ENCODE measurements at regions not wholly inside any gene's neighbourhood (a gene's known extent, or its start where the extent isn't known, plus 50 kb on each side); places are given as distances from the start of the nearest gene placed in this dataset.
A peak's percentile ranks its signal among the peaks of the same experiment; 100 is the strongest.

GRCh38 chr4:13705521-13706041 is 78.1 kb upstream of the BOD1L1 start (continued):
- no peak for TF ChIP-seq KDM4A (IDR thresholded peaks at IDR 0.05; ENCODE audit: low read depth, low read length, severe bottlenecking)

- Histone ChIP-seq H3K18ac (ENCODE audit: extremely low read depth, low read length) (no peak overlapping the region), H3K23me2 (ENCODE audit: low read depth, low read length) (no peaks in the 10 kb centered on the region), H3K23ac (ENCODE audit: insufficient read length) (no peak overlapping the region), H4K8ac (ENCODE audit: extremely low read depth, insufficient read depth, low read length) (no peak overlapping the region), H3K27ac (ENCODE audit: low read depth, low read length) (no peak overlapping the region), H3K27me3 (replicated peaks in 1 of 4; ENCODE audit: control insufficient read depth in 3 of 4, extremely low read depth in 1 of 4, insufficient read depth in 3 of 4, low read length in 3 of 4) (no peaks in the 10 kb centered on the region), H3K9me3 (ENCODE audit: insufficient read depth in 2 of 2, low read depth in 1 of 2, low read length in 1 of 2) (no peaks in the 10 kb centered on the region), H4K91ac (replicated peaks; ENCODE audit: insufficient read length, low read length) (no peak overlapping the region), H3K36me3 (ENCODE audit: control insufficient read depth in 2 of 4, insufficient read depth in 4 of 4, low read length in 3 of 4) (no peaks in the 10 kb centered on the region), H2BK5ac (ENCODE audit: low read depth, low read length) (no peak overlapping the region), H3K4ac (replicated peaks; ENCODE audit: insufficient read length, low read depth, low read length) (no peak overlapping the region), H2AFZ (ENCODE audit: low read length) (0 out of 2 replicates have a peak overlapping the region, but pooled peaks have one; percentile 56), H3K14ac (ENCODE audit: insufficient read length) (no peak overlapping the region), H3K79me1 (ENCODE audit: low read depth, low read length) (no peaks in the 10 kb centered on the region), H3K9ac (replicated peaks in 1 of 4; ENCODE audit: extremely low read depth in 1 of 4, low read depth in 3 of 4, low read length in 3 of 4) (no peak overlapping the region), H3K4me3 (ENCODE audit: extremely low read depth in 1 of 4, insufficient read depth in 2 of 4, low read depth in 3 of 4, low read length in 4 of 4) (no peak overlapping the region), H3K56ac (replicated peaks; ENCODE audit: insufficient read length, low read depth, low read length) (no peak overlapping the region), H3K4me2 (ENCODE audit: insufficient read depth in 1 of 2, low read depth in 2 of 2, low read length in 2 of 2) (no peak overlapping the region), H4K5ac (ENCODE audit: insufficient read length, low read depth, low read length) (no peak overlapping the region), H2BK120ac (replicated peaks; ENCODE audit: low read depth, low read length) (no peak overlapping the region), H3K4me1 (replicated peaks in 1 of 4; ENCODE audit: control insufficient read depth in 3 of 4, insufficient read depth in 4 of 4, low read length in 3 of 4) (no peaks in the 10 kb centered on the region), H3K79me2 (ENCODE audit: control insufficient read depth in 1 of 2, insufficient read depth in 2 of 2, low read length in 2 of 2) (no peaks in the 10 kb centered on the region), H4K20me1 (replicated peaks in 1 of 2; ENCODE audit: control insufficient read depth in 1 of 2, insufficient read depth in 2 of 2, low read length in 2 of 2) (no peaks in the 10 kb centered on the region), H2BK20ac (ENCODE audit: low read length) (no peak overlapping the region), H2BK12ac (ENCODE audit: low read depth, low read length) (no peak overlapping the region), H2BK15ac (ENCODE audit: low read length) (no peak overlapping the region), H2AK5ac (ENCODE audit: low read depth, low read length) (no peak overlapping the region)
- TF ChIP-seq PHF8 (conservative IDR thresholded peaks at IDR 0.05; ENCODE audit: low read depth, low read length), result no peak
- ChIA-PET POLR2A (ENCODE audit: partially characterized antibody) (no interaction called here), CTCF (ENCODE audit: partially characterized antibody) (interaction anchor here (1.8 kb wide), 1 partner anchor 52 kb away, joined by 5 read pairs; no protein-coding TSS in a partner anchor)
- DNase-seq (ENCODE audit: low read depth in 1 of 2, low spot score in 2 of 2) (no peak), FAIRE-seq (no peak)
Observed at GRCh38 chr4:13706120-13706519, 78.6 kb upstream of the BOD1L1 start.

All from H1 (cell line).